Gastroesophageal sphincter (tissue), 3 donors: ENCODE measurements at regions not wholly inside any gene's neighbourhood (a gene's known extent, or its start where the extent isn't known, plus 50 kb on each side); places are given as distances from the start of the nearest gene placed in this dataset.

Experiments
- EP300 ChIP-seq: sonication (generic); formaldehyde crosslinking; IDR thresholded peaks from one replicate; pipeline ENCODE4 v1.6.1; 2017; ENCODE audit warnings: antibody characterized with exemption, mild to moderate bottlenecking
- POLR2A ChIP-seq, 2 donors: fragments of 450-650 bp; IDR thresholded peaks; one replicate each; pipeline ENCODE4 v1.6.1; 2017; ENCODE audit warnings: antibody characterized with exemption in 2 of 2, mild to moderate bottlenecking in 2 of 2, moderate library complexity in 1 of 2
- TF ChIP-seq, protein P1 (sequence below), 4 experiments: fragments of 200-600 bp in 2 of 4; fragments of 450-650 bp in 2 of 4; sonication (generic) in 1 of 4; IDR thresholded peaks; one replicate each; pipeline ENCODE4 v1.5.1; 2017 to 2019; ENCODE audit warnings: antibody characterized with exemption in 4 of 4, mild to moderate bottlenecking in 2 of 4, moderate library complexity in 2 of 4

DNA sequence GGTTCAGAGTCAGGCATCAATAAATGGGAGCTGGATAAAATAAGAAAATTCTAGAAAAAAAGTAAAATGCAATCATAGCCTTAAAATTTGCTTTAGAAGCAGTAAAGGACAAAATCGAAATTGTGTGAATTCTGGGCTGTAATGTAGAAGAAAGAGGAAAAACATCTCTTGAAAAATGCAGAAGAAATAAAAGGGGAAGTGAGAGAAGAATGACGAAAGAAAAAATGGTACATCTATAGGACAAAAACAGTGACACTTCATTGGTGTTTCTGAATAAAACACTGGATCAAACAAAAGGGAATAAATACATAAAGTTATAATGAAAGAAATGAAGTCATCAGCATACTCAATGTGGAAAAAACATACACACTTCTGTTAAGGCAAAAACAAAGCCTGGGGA is 642.3 kb downstream of the ACTL7B start:
- TF ChIP-seq POLR2A (IDR thresholded peaks at IDR 0.05) (no peak), EP300 (no peak)
- TF ChIP-seq, protein P1, sequence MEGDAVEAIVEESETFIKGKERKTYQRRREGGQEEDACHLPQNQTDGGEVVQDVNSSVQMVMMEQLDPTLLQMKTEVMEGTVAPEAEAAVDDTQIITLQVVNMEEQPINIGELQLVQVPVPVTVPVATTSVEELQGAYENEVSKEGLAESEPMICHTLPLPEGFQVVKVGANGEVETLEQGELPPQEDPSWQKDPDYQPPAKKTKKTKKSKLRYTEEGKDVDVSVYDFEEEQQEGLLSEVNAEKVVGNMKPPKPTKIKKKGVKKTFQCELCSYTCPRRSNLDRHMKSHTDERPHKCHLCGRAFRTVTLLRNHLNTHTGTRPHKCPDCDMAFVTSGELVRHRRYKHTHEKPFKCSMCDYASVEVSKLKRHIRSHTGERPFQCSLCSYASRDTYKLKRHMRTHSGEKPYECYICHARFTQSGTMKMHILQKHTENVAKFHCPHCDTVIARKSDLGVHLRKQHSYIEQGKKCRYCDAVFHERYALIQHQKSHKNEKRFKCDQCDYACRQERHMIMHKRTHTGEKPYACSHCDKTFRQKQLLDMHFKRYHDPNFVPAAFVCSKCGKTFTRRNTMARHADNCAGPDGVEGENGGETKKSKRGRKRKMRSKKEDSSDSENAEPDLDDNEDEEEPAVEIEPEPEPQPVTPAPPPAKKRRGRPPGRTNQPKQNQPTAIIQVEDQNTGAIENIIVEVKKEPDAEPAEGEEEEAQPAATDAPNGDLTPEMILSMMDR (IDR thresholded peaks at IDR 0.05), result no peak
